ENCODE measurements at regions not wholly inside any gene's neighbourhood (a gene's known extent, or its start where the extent isn't known, plus 50 kb on each side); places are given as distances from the start of the nearest gene placed in this dataset.

- DNase-seq: no peak
Observed at GRCh38 chr14:94992046-94992445, 165.3 kb downstream of the DICER1 start.

GRCh38 chr14:94989946-94990345 is 167.4 kb downstream of the DICER1 start:
- DNase-seq: no peak

GRCh38 chr14:94989417-94989816 is 167.9 kb downstream of the DICER1 start:
- no peak for DNase-seq

GRCh38 chr14:94987409-94987808 is 169.9 kb downstream of the DICER1 start:
- no peak for DNase-seq

- no peak for DNase-seq
Observed at GRCh38 chr14:94979891-94980290, 177.4 kb downstream of the DICER1 start.

GRCh38 chr14:94977016-94977415 is 180.3 kb downstream of the DICER1 start:
- DNase-seq: no peak

GRCh38 chr14:94975366-94975765 is 182.0 kb downstream of the DICER1 start:
- no peak for DNase-seq

GRCh38 chr14:94974893-94975292 is 182.4 kb downstream of the DICER1 start:
- DNase-seq: no peak

- no peak for DNase-seq
Observed at GRCh38 chr14:94974422-94974821, 182.9 kb downstream of the DICER1 start.

GRCh38 chr14:94971750-94972149 is 185.6 kb downstream of the DICER1 start:
- no peak for DNase-seq

- no peak for DNase-seq
Observed at GRCh38 chr14:94970941-94971730, 186.2 kb downstream of the DICER1 start.

- DNase-seq: no peak
Observed at GRCh38 chr14:94969766-94970165, 187.6 kb downstream of the DICER1 start.

GRCh38 chr14:94966868-94967267 is 190.5 kb downstream of the DICER1 start:
- DNase-seq: no peak

- DNase-seq: no peak
Observed at GRCh38 chr14:94966344-94966743, 191.0 kb downstream of the DICER1 start.

- DNase-seq: no peak
Observed at GRCh38 chr14:94965551-94966313, 191.6 kb downstream of the DICER1 start.

GRCh38 chr14:94964931-94965330 is 192.4 kb downstream of the DICER1 start:
- DNase-seq: no peak

- no peak for DNase-seq
Observed at GRCh38 chr14:94964181-94964580, 193.1 kb downstream of the DICER1 start.

GRCh38 chr14:94963051-94963450 is 193.1 kb upstream of the GSC start:
- DNase-seq: no peak

- DNase-seq: no peak
Observed at GRCh38 chr14:94962166-94962575, 192.3 kb upstream of the GSC start.

- no peak for DNase-seq
Observed at GRCh38 chr14:94961386-94962165, 191.7 kb upstream of the GSC start.

- DNase-seq: no peak
Observed at GRCh38 chr14:94960285-94961001, 190.5 kb upstream of the GSC start.

GRCh38 chr14:94953541-94954260 is 183.8 kb upstream of the GSC start:
- no peak for DNase-seq
